ENCODE measurements at regions not wholly inside any gene's neighbourhood (a gene's known extent, or its start where the extent isn't known, plus 50 kb on each side); places are given as distances from the start of the nearest gene placed in this dataset.
"Not testable (repeated sequence)": the region's sequence is repeated elsewhere in the genome, so short reads cannot be mapped to it uniquely, and the experiment has no call there.

- DNase-seq (ENCODE audit: low spot score) = not testable (repeated sequence)
Observed at GRCh38 chr4:17436047-17436749, 75.7 kb downstream of the QDPR start.

GRCh38 chr4:17433827-17434226 lies 78.1 kb downstream of the QDPR start:
- DNase-seq (ENCODE audit: low spot score) = no peak

DNA sequence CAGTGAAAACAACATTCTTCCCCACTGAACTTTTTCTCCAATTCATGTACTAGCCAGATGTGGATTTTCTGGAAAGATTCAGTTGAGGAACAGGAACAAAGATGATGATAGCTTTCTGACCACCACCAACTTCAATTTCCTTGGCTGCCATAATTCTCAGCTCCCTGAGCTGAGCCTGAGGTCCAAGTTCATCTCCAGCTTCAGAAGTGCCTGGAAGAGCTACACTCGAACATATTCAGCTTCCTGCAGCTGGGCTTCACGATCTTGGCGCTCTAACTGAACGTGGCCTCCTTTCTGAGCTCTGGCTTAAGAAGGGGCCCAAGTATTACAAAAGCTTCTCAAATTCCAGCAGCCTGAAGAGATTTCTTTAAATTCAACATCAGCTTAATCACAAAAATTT lies 83.9 kb downstream of the QDPR start:
- no peak for DNase-seq (ENCODE audit: low spot score)

- DNase-seq (ENCODE audit: low spot score) = no peak
Observed at GRCh38 chr4:17426222-17426621, 85.7 kb downstream of the QDPR start.

- no peak for DNase-seq (ENCODE audit: low spot score)
Observed at GRCh38 chr4:17418010-17418409, 93.9 kb downstream of the QDPR start.

- DNase-seq (ENCODE audit: low spot score) = no peak
Observed at GRCh38 chr4:17414392-17414791, 97.5 kb downstream of the QDPR start.

GRCh38 chr4:17400686-17401085 lies 111.2 kb downstream of the QDPR start:
- DNase-seq (ENCODE audit: low spot score) = no peak

- no peak for DNase-seq (ENCODE audit: low spot score)
Observed at GRCh38 chr4:17398805-17399204, 113.1 kb downstream of the QDPR start.

DNA sequence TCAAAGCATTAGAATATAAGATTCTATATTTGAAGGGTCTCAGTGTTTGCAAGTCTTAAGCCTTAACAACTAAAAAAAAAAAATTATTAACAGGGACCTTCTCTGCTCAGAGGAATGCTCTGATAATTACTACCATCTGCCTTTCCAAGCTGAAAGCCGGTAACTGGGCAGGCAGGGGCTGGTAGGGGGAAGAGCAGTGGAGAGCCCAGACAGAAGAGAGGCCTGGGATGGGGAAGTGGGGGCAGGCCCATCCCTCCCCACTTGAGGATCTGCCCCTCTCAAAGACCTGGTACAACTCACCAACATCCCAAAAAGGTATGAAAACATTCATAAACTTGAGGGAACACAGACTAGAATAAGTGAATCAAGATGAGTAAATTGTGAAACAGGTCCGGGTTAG lies 113.9 kb downstream of the QDPR start:
- no peak for DNase-seq (ENCODE audit: low spot score)

DNA sequence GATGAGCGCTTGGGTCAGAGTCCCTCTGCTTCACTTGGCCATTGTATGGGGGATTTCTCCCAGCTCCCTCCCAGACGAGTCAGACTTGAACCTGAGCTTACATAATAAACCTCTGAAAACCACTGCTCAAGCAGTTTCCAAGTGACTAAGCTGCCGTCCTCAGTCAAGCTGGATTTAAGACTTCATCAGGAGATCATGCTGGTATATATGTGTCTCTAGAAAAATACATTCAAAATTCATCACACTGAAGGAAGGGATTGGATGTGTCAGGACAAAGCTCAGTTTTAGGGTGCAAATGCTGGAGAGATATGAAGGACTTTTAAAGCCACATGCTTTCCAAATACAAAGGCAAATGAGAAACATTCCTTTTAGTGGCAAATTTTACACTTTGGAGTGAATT lies 114.3 kb downstream of the QDPR start:
- no peak for DNase-seq (ENCODE audit: low spot score)

GRCh38 chr4:17385403-17385802 lies 126.5 kb downstream of the QDPR start:
- peak; percentile 65 for DNase-seq (ENCODE audit: low spot score)

- DNase-seq (ENCODE audit: low spot score) = no peak
Observed at GRCh38 chr4:17380347-17380746, 131.5 kb downstream of the QDPR start.

DNA sequence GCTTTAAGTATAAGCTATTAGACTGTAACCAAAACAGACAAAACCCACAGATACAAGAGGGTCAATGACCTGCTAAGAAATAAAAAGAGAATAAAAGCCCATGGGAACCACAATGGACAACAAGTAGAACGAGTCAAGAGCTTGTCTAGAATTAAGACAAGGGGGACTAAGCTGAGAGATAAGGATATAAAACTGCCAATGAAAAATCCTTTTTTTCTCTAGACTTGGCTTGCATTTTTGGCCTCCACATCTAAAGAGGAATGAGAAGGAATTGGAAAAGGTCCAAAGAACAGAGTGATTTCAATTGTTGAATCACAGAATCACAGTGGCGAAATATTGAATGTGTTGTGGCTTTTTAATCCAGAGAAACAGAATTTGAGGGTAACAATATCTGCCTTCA lies 135.7 kb downstream of the QDPR start:
- DNase-seq (ENCODE audit: low spot score) = no peak

DNA sequence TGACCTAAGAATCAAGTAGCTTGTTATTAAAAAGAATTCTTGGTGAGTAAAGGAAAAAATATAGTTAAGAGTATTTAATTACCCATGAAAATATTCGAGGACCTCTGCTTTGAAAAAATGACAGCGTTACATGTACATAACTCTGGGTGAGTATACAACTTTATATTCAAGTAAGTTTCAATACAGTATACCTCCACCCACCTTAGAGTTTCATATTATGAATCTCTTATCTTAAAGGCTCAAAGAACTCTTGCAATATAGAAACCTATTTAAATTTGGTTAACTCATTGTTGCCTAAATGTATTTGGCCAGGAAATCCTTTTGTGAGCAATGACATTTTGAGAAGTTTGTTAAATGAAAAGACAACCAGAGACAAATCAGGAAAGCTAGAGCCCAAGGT lies 138.2 kb downstream of the QDPR start:
- DNase-seq (ENCODE audit: low spot score) = no peak

GRCh38 chr4:17370818-17371217 lies 141.1 kb downstream of the QDPR start:
- no peak for DNase-seq (ENCODE audit: low spot score)

GRCh38 chr4:17368408-17368807 lies 143.5 kb downstream of the QDPR start:
- DNase-seq (ENCODE audit: low spot score) = no peak

- DNase-seq (ENCODE audit: low spot score) = no peak
Observed at GRCh38 chr4:17367201-17367600, 144.7 kb downstream of the QDPR start.

DNA sequence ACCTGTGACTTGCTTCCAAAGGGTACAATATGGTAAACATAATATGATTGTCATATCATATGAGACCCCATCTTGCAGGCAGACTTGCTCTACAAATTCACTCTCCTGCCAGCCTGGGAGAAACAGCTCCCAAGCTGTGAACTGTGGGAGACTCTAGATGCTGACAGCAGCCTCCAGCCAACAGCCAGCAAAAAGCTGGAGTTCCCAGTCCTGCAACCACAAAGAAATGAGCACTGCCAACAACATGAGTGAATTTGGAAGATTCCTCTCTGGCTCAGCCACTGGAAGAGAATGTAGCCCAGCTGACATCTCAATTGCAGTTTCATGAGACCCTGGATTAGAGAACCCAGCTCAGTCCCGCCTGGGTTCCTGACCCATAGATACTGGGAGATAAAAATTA lies 145.4 kb downstream of the QDPR start:
- DNase-seq (ENCODE audit: low spot score) = no peak

DNA sequence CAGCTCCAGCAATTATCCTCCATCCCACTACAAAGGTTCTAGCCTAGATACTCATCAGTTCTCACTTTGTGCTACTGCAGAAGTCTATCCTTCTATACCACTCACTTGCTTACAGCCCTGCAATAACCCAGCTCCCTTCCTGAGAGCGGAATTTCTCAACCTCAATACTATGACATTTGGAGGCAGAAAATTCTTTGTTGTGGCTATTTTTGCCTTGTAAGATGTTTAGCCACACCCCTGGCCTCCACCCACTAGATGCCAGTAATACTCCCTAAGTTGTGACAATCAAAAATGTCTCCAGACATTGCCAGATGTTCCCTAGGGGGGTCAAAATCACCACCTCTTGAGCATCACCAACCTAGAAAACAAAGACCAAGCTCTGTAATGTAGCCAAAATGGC lies 149.5 kb downstream of the QDPR start:
- DNase-seq (ENCODE audit: low spot score) = no peak

GRCh38 chr4:17358241-17358640 lies 153.6 kb downstream of the QDPR start:
- DNase-seq (ENCODE audit: low spot score) = no peak

DNA sequence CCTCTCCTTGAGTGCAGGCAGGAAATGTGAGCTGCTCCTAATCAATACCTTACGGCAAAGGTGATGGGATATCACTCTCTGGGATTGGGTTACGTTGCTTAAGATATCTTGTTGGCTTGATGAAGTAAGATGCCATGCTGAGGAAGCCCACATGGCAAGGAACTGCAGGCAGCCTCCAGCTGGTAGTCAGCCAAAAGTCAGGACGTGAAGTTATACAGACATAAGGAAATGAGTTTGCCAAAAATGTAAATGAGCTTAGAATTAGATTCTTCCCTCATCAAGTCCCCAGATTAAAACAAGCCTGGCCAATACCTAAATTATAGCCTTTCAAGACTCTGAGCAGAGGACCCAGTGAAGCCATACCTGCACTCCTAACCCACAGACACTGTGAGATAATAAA lies 155.0 kb downstream of the QDPR start:
- DNase-seq (ENCODE audit: low spot score) = no peak

DNA sequence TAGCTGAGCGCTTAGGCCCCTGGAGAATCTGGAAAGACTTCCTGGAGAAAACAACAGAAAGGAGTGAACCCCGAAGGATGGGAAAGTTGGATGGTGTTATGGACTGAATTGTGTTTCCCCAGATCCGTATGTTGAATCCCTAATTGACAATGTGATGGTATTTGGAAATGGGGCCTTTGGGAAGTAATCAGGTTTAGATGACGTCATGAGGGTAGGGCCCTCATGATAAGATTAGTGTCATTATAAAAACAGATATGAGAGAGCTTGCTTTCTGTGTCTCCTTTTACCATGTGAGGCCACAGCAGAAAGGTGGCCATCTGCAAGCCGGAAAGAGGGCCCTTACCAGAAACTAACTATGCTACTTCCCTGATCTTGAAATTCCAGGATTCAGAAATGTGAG lies 159.5 kb downstream of the QDPR start:
- DNase-seq (ENCODE audit: low spot score) = no peak

- DNase-seq (ENCODE audit: low spot score) = peak; percentile 65
Observed at GRCh38 chr4:17347445-17347844, 164.4 kb downstream of the QDPR start.

GRCh38 chr4:17339376-17339775 lies 172.5 kb downstream of the QDPR start:
- DNase-seq (ENCODE audit: low spot score) = no peak

DNA sequence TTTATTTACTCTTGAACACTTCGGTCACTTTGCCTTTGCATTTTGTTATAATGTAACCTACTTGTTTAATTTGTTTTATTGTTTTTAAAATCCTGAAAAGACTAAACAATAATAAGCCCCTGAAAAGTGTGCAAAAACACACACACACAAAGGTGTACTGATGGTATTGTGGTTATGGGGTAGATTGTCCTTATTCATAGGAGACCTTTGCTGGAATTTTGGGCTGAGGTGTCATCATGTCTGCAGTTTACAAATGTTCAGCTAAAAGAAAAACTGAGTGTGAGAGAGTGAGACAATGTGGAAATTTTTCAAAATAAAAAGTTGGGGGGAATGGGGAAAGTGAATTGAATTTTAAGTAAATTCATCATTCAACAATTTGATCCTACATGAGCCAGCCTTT lies 174.9 kb downstream of the QDPR start:
- DNase-seq (ENCODE audit: low spot score) = no peak

All from NAMALWA (cell line).